Glutamatergic neuron (in vitro differentiated cells): ENCODE measurements at regions not wholly inside any gene's neighbourhood (a gene's known extent, or its start where the extent isn't known, plus 50 kb on each side); places are given as distances from the start of the nearest gene placed in this dataset.

Experiments used
- DNase-seq: peaks from one replicate; pipeline ENCODE4 v3.0.0; 2022
- H3K27ac Mint-ChIP-seq: one replicate; pipeline ENCODE4 v1.8.0; 2020; ENCODE audit warnings: mild to moderate bottlenecking, mixed read lengths, inconsistent platforms; ENCODE audit not compliant: unreplicated experiment
- H3K27me3 Mint-ChIP-seq: one replicate; pipeline ENCODE4 v1.8.0; 2020; ENCODE audit warnings: mild to moderate bottlenecking, moderate library complexity, mixed read lengths, inconsistent platforms; ENCODE audit not compliant: unreplicated experiment
- H3K36me3 Mint-ChIP-seq: one replicate; pipeline ENCODE4 v1.8.0; 2020; ENCODE audit warnings: mild to moderate bottlenecking, mixed read lengths, inconsistent platforms; ENCODE audit not compliant: unreplicated experiment
- H3K4me1 Mint-ChIP-seq: one replicate; pipeline ENCODE4 v1.8.0; 2020; ENCODE audit warnings: mild to moderate bottlenecking, low read depth, mixed read lengths, inconsistent platforms; ENCODE audit not compliant: unreplicated experiment
- H3K4me3 Mint-ChIP-seq: one replicate; pipeline ENCODE4 v1.8.0; 2020; ENCODE audit warnings: mild to moderate bottlenecking, mixed read lengths, inconsistent platforms; ENCODE audit not compliant: unreplicated experiment
- H3K9me3 Mint-ChIP-seq: one replicate; pipeline ENCODE4 v1.8.0; 2020; ENCODE audit warnings: mild to moderate bottlenecking, moderate library complexity, mixed read lengths, inconsistent platforms; ENCODE audit not compliant: unreplicated experiment
- CTCF ChIP-seq: fragments of 200-600 bp; sonication (generic); IDR thresholded peaks from one replicate; pipeline ENCODE4 v1.5.0; 2021; ENCODE audit not compliant: partially characterized antibody, unreplicated experiment

DNA sequence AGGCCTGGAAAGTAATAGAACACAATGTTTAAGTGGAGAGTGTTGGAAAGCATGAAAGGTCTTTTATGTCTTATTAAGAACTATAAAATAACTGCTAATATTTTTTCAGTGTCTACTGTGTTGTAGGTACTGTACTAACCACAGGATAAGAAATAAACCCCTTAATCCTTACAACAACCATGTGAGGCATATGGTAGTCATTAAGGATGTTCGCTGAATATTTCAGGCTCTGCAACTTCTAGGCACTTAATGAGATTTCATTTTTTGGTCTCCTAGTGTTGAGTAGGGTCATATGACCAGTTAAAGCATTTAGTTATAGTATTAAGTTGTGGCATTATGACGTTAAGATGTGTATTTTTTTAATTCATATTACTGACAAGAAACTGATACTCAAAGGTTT is 346.6 kb upstream of the KCNH7 start:
- no peaks in the 10 kb centered on the region for H3K36me3 Mint-ChIP-seq
- no peak overlapping the region for H3K4me3 Mint-ChIP-seq
- DNase-seq = no peak
- H3K27ac Mint-ChIP-seq = no peak overlapping the region
- no peaks in the 10 kb centered on the region for H3K4me1 Mint-ChIP-seq
- no peaks in the 10 kb centered on the region for H3K9me3 Mint-ChIP-seq
- no peaks in the 10 kb centered on the region for H3K27me3 Mint-ChIP-seq
- TF ChIP-seq CTCF = no peak

DNA sequence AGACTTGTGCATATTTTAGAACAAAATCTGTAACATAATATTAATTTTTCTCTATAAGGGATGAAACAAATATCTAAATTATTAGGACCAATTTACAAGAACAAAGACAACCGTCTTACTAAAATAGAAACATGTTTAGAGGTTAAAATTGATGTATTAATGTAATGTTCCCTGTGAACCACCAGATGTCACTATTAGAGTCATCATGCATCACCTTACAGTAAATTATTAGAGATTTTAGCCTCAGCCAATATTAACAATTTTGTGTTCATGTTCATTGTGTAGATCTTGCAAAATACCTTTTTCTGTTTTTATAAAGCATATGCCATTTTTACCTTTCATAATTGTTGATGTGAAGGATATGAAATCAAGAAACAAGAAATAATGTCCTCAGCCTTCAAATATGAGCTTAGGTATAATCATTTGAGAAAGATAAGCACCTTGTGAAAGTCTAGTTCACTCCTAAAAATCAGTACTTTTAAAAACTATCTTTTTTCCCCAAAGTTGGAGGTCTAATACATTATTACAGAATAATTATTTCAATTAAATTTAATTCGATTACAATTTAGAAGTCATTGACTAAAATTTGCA is 344.3 kb upstream of the KCNH7 start:
- no peak for DNase-seq
- TF ChIP-seq CTCF = peak; percentile 57
- Mint-ChIP-seq H3K36me3 (no peaks in the 10 kb centered on the region), H3K4me3 (no peak overlapping the region), H3K9me3 (no peaks in the 10 kb centered on the region), H3K27me3 (no peaks in the 10 kb centered on the region), H3K4me1 (no peaks in the 10 kb centered on the region), H3K27ac (no peak overlapping the region)

- H3K27ac Mint-ChIP-seq = no peak overlapping the region
- peaks cover 22% of the 10 kb centered on the region for H3K4me1 Mint-ChIP-seq
- DNase-seq = no peak
- H3K36me3 Mint-ChIP-seq = no peaks in the 10 kb centered on the region
- no peak for TF ChIP-seq CTCF
- peaks cover 1% of the 10 kb centered on the region for H3K9me3 Mint-ChIP-seq
- H3K27me3 Mint-ChIP-seq = no peaks in the 10 kb centered on the region
- H3K4me3 Mint-ChIP-seq = no peak overlapping the region
Measured at GRCh38 chr2:163177592-163177991, 339.0 kb upstream of the KCNH7 start.

GRCh38 chr2:163175294-163175693 is 336.7 kb upstream of the KCNH7 start:
- no peak overlapping the region for H3K4me3 Mint-ChIP-seq
- no peaks in the 10 kb centered on the region for H3K27me3 Mint-ChIP-seq
- no peak overlapping the region for H3K27ac Mint-ChIP-seq
- H3K36me3 Mint-ChIP-seq = no peaks in the 10 kb centered on the region
- peaks cover 30% of the 10 kb centered on the region for H3K4me1 Mint-ChIP-seq
- no peak for TF ChIP-seq CTCF
- peak; percentile 43 for DNase-seq
- H3K9me3 Mint-ChIP-seq = peaks cover 1% of the 10 kb centered on the region

DNA sequence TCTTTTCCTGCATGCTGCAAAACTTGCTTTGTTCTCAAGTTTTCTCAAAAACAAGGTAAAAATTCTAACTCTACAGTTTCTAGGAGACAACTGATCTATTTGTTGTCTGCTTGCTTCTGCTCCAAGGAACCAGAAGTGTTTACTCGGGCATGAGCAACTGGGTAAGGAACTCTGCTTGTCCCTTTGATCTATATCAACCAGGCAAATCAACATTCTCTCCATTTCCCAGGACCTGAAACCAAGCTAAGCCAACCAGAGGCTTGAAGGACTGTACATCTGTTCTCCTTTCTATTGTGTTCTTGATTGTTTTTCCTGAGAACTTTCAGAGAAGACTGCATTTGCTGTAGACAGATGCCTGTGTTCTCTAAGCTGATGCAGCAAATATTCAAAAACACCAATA is 335.0 kb upstream of the KCNH7 start:
- no peak for DNase-seq
- Mint-ChIP-seq H3K27me3 (no peaks in the 10 kb centered on the region), H3K36me3 (no peaks in the 10 kb centered on the region), H3K4me3 (no peak overlapping the region), H3K9me3 (peaks cover 1% of the 10 kb centered on the region), H3K27ac (no peak overlapping the region), H3K4me1 (peaks cover 30% of the 10 kb centered on the region)
- TF ChIP-seq CTCF = no peak
